ACHN (cell line): ENCODE measurements at regions not wholly inside any gene's neighbourhood (a gene's known extent, or its start where the extent isn't known, plus 50 kb on each side); places are given as distances from the start of the nearest gene placed in this dataset.
"Not testable (repeated sequence)": the region's sequence is repeated elsewhere in the genome, so short reads cannot be mapped to it uniquely, and the experiment has no call there.

ENCODE experiments used
- DNase-seq: peaks from one replicate; pipeline ENCODE4 v3.0.0-alpha.2; 2015
- in situ Hi-C: cut with HindIII; loops from 2 replicates; pipeline ENCODE4 v1.10.0; 2017; ENCODE audit warnings: low sequenced_read_pairs, low pct_ligation_motif_present, low pct_unique_long_range_greater_than_20kb

GRCh38 chr12:47333271-47333858 lies 253.6 kb upstream of the AMIGO2 start:
- in situ Hi-C loops, DNase-seq: not testable (repeated sequence)

GRCh38 chr12:47328831-47329545 lies 249.2 kb upstream of the AMIGO2 start:
- no peak for DNase-seq
- in situ Hi-C loops = no loop called here

GRCh38 chr12:47326190-47326589 lies 246.4 kb upstream of the AMIGO2 start:
- in situ Hi-C loops = no loop called here
- DNase-seq = no peak

DNA sequence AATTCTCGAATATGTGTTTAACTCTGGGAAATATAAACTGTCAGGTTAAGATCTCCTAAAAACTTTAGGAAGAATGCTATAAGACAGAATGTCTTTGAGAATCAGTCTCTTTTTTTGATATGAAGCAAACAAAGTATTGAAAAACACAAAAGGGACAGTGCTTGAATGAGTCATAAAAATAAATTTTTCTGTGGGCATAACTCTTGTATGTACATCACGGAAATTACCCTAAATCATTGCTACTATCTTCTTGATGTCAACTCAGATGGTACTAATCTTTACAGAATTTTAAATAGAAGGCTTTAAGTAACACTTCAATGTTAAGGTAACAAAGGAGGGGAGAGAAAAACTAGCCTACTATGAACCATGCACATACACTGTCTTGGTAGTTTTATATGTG lies 244.0 kb upstream of the AMIGO2 start:
- in situ Hi-C loops = no loop called here
- no peak for DNase-seq

GRCh38 chr12:47321436-47321835 lies 241.7 kb upstream of the AMIGO2 start:
- DNase-seq = no peak
- in situ Hi-C loops = no loop called here

GRCh38 chr12:47319746-47320145 lies 240.0 kb upstream of the AMIGO2 start:
- no peak for DNase-seq
- in situ Hi-C loops = no loop called here

GRCh38 chr12:47318963-47319362 lies 239.2 kb upstream of the AMIGO2 start:
- DNase-seq = no peak

DNA sequence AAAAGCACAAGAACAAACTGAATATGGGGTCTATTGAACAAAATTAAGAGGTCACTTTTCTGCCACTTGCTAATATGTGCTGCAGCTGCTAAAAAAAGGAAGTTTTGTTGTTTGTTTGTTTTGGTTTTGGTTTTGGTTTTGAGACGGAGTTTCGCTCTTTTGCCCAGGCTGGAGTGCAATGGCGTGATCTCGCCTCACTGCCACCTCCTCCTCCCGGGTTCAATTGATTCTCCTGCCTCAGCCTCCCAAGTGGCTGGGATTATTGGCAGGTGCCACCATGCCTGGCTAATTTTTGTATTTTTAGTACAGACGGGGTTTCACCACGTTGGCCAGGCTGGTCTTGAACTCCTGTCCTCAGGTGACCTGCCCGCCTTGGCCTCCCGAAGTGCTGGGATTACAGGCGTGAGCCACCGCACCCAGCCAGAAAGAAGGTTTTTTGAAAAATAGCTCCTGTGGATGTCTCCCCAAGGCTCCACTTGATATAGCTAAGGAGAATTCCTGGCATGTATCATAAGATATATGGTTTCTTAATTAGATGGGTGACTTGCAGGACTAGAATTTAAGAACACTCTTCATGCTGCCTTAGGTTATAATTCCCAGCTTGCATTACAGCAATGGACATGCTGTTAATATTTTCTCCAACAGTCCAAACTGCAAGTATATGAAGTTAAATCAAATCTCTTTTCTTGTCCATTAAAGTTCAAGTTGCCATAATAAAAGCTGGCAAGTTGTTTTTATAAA lies 237.6 kb upstream of the AMIGO2 start:
- no peak for DNase-seq
- in situ Hi-C loops = no loop called here

More at GRCh38 chr12:47318963-47319362, 239.2 kb upstream of the AMIGO2 start:
- in situ Hi-C loops = no loop called here

DNA sequence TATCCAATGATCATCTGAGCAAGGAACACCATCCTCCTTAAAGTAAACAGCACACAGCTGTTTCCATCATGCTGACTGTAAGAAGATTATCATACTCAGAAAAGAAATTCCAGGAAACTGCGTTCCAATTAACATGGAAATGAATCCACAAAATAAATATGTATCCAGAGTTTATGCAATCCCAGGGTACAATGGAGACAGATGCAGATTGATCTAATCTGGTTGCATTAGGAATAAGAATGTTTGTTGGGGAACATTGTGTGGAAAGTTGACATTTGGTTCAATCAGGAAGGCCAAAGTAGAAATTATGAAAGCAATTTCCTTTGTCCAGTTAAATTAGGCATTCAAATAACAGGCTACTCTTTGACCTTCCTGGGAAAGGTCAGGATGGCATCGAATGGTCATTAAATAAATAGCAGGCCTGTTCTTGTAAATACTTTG lies 236.9 kb upstream of the AMIGO2 start:
- DNase-seq = no peak
- in situ Hi-C loops = no loop called here

- in situ Hi-C loops = no loop called here
Observed at GRCh38 chr12:47314996-47315395, 235.2 kb upstream of the AMIGO2 start.

DNA sequence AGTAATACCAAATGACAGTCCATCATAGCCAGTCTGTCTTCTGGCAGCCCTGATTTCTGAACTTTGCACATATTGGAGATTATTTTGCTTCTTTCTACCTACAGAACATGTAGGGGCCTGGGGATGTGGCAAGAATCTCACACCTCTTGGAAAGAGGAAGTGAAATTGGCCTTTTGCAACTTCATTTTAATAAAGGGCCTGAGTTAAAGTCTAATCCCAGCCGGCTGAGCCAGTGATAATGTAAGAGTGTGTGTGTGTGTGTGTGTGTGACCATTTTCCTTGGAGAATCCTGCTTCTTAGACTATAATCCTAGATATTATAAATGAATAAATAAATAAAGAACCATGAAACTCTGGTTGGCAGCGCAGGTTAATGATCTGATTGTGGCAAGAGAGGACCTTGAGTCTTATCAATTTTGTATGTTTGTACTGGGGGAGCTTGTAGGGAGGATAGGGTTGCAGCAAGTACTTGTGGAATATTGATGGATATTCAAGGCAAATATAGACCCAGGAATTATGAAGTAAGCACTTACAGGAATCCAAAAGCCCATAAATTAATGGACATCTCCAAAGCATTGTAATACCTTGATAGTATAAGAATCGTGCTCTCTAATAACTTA lies 233.2 kb upstream of the AMIGO2 start:
- no peak for DNase-seq
- in situ Hi-C loops = no loop called here

More at GRCh38 chr12:47314996-47315395, 235.2 kb upstream of the AMIGO2 start:
- DNase-seq = no peak

DNA sequence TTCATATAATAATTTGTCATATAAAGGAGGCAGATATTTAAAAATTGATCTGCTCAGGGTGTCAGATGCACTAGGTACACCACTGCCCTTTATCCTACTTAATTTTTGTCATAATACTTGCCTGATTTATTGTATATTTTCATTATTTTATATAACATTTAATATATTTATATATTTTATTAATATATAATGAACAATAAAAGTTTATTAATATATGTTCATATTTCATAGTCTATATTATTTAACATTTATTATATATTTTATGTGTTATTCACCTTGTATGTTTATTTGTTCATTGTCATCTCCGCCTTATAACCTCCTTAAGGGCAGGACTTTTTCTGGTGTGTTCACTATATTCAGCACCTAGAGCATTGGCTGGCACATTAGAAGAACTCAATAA lies 232.4 kb upstream of the AMIGO2 start:
- in situ Hi-C loops = no loop called here

GRCh38 chr12:47311568-47311967 lies 231.8 kb upstream of the AMIGO2 start:
- DNase-seq = no peak
- in situ Hi-C loops = no loop called here

More for the DNA sequence above, 232.4 kb upstream of the AMIGO2 start:
- DNase-seq = no peak

GRCh38 chr12:47311010-47311409 lies 231.3 kb upstream of the AMIGO2 start:
- no peak for DNase-seq
- in situ Hi-C loops = no loop called here

- in situ Hi-C loops = no loop called here
- DNase-seq = no peak
Observed at GRCh38 chr12:47308672-47309071, 228.9 kb upstream of the AMIGO2 start.

GRCh38 chr12:47307680-47308399 lies 228.1 kb upstream of the AMIGO2 start:
- in situ Hi-C loops = no loop called here
- DNase-seq = peak; percentile 88

- DNase-seq, in situ Hi-C loops: not testable (repeated sequence)
Observed at GRCh38 chr12:47306773-47307679, 227.3 kb upstream of the AMIGO2 start.

DNA sequence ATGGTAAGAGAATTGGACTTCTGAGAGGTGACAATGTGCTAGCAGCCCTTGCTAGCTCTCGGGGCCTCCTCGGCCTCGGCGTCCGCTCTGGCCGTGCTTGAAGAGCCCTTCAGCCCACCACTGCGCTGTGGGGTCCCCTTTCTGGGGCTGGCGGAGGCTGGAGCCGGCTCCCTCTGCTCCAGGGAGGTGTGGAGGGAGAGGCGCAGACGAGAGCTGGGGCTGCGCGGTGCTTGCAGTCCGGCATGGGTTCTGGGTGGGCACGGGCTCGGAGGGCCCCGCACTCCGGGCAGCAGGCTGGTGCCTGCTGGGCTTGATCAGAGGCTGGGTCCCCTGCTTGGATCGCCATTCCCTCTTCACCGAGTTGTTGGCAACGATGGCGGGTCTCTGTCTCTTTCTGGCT lies 226.4 kb upstream of the AMIGO2 start:
- DNase-seq = no peak
- in situ Hi-C loops = no loop called here
